ENCODE measurements at regions not wholly inside any gene's neighbourhood (a gene's known extent, or its start where the extent isn't known, plus 50 kb on each side); places are given as distances from the start of the nearest gene placed in this dataset.

DNA sequence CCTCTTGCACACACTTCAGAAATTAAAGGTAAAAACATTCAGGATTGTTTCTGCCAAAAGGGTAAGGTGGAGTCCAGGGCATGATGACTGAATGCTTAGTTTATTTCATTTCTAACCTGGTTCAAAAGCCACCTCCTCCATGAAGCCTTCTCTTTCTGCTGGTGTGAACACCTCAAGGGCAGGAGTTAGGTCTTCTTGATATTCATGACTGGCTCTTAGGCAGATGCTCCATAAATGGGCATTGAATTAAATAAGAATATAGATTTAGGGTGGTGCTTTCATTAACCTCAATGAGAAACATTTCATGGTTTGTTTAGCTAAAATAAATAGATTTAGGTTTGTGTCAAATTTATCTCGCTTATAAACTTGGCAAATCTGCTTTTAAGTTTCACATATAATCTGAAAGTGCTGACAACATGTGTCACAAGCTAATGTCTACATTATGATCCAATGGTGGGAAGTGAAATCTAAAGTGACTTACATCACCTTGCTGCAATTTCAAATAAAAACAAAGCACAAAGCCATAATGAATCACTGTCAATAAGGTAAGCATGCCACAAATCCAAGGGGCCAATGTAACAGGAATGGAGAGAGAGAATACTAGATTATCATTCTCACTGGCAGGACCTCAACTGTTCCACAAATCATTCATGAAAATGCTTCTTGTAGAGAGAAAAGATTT, 72.7 kb upstream of the GRIP1 start:
- H4K20me1 ChIP-seq (replicated peaks; ENCODE audit: control insufficient read depth, extremely low read depth, insufficient read depth, low read length) = no peaks in the 10 kb centered on the region
- no peaks in the 10 kb centered on the region for H3K9me1 ChIP-seq (replicated peaks; ENCODE audit: control insufficient read depth, extremely low read depth, insufficient read depth, low read length)
- H3K9me3 ChIP-seq (replicated peaks; ENCODE audit: control insufficient read depth, insufficient read depth, low read length) = no peaks in the 10 kb centered on the region
- no peak for FAIRE-seq
- H2AFZ ChIP-seq (ENCODE audit: low read depth, low read length) = no peak overlapping the region
- H3K4me1 ChIP-seq (ENCODE audit: control insufficient read depth, extremely low read depth, insufficient read depth, low read length) = no peaks in the 10 kb centered on the region
- BruUV-seq (replicated peaks) = no TSS peak
- no peak for TF ChIP-seq EZH2 (IDR thresholded peaks at IDR 0.05; ENCODE audit: borderline replicate concordance, low read depth, low read length, severe bottlenecking)
- TF ChIP-seq, protein P1, sequence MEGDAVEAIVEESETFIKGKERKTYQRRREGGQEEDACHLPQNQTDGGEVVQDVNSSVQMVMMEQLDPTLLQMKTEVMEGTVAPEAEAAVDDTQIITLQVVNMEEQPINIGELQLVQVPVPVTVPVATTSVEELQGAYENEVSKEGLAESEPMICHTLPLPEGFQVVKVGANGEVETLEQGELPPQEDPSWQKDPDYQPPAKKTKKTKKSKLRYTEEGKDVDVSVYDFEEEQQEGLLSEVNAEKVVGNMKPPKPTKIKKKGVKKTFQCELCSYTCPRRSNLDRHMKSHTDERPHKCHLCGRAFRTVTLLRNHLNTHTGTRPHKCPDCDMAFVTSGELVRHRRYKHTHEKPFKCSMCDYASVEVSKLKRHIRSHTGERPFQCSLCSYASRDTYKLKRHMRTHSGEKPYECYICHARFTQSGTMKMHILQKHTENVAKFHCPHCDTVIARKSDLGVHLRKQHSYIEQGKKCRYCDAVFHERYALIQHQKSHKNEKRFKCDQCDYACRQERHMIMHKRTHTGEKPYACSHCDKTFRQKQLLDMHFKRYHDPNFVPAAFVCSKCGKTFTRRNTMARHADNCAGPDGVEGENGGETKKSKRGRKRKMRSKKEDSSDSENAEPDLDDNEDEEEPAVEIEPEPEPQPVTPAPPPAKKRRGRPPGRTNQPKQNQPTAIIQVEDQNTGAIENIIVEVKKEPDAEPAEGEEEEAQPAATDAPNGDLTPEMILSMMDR (IDR thresholded peaks at IDR 0.05; ENCODE audit: extremely low read depth in 1 of 2, insufficient read depth in 1 of 2, low read depth in 1 of 2, low read length in 2 of 2) = no peak
- TF ChIP-seq, protein P2, sequence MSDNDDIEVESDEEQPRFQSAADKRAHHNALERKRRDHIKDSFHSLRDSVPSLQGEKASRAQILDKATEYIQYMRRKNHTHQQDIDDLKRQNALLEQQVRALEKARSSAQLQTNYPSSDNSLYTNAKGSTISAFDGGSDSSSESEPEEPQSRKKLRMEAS (IDR thresholded peaks at IDR 0.05; ENCODE audit: insufficient read depth, insufficient read length) = no peak
- TF ChIP-seq FOS (IDR thresholded peaks at IDR 0.05; ENCODE audit: borderline replicate concordance, insufficient read depth, low read length) = no peak
- no peak for TF ChIP-seq POLR2AphosphoS5 (IDR thresholded peaks at IDR 0.05; ENCODE audit: insufficient read depth, low read depth, low read length)
- no peak for TF ChIP-seq MYC (IDR thresholded peaks at IDR 0.05; ENCODE audit: low read depth, low read length)
- H3K27ac ChIP-seq (ENCODE audit: insufficient read depth, low read depth, low read length) = no peak overlapping the region
- ChIA-PET CTCF (no interaction called here), POLR2A (no interaction called here)
- no peaks in the 10 kb centered on the region for H3K79me2 ChIP-seq (ENCODE audit: control insufficient read depth, insufficient read depth, low read length)
- no peak for DNase-seq (ENCODE audit: low read depth, low spot score)
- no peaks in the 10 kb centered on the region for H3K27me3 ChIP-seq (ENCODE audit: control insufficient read depth in 2 of 2, insufficient read depth in 2 of 2, low read length in 2 of 2)
- H3K36me3 ChIP-seq (ENCODE audit: control insufficient read depth in 2 of 2, extremely low read depth in 1 of 2, insufficient read depth in 2 of 2, low read length in 2 of 2) = no peaks in the 10 kb centered on the region
- intact Hi-C loops (cut with micrococcal nuclease) (no loop called here), dilution Hi-C loops (cut with MboI; ENCODE audit: extremely low pct_ligation_motif_present, low sequenced_read_pairs) (no loop called here)
- H3K9ac ChIP-seq (replicated peaks; ENCODE audit: extremely low read depth, insufficient read depth, low read length) = no peak overlapping the region
- H3K4me2 ChIP-seq (ENCODE audit: insufficient read depth, low read length) = no peak overlapping the region
- no peak overlapping the region for H3K4me3 ChIP-seq (replicated peaks in 1 of 3; ENCODE audit: insufficient read depth in 1 of 3, low read depth in 1 of 3, low read length in 3 of 3)
